ENCODE measurements at regions not wholly inside any gene's neighbourhood (a gene's known extent, or its start where the extent isn't known, plus 50 kb on each side); places are given as distances from the start of the nearest gene placed in this dataset.

DNA sequence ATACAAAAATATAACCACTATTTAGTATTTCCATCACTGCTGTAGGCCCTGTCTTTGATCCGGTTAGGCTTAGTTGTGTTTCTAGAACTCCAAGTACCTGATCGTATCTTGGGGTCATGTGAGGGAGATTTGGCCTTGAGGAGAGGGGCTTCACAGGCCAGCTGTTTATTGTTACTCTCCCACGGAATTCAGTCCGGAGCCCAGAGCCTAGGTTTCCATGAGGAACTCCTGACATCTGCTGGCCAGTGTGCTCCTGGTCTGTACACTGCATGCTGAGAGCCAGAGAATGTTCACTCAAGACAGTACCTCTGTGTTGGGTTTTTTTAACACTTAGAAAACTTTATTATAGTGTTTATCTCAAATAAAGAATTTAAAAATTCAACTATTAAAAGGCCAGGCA lies 341.0 kb upstream of the TMEM132C start:
- Histone ChIP-seq H3K9ac (replicated peaks; ENCODE audit: extremely low read depth, insufficient read depth, low read length) (no peak overlapping the region), H2AFZ (ENCODE audit: low read depth, low read length) (no peak overlapping the region), H3K27me3 (ENCODE audit: control insufficient read depth in 2 of 2, insufficient read depth in 2 of 2, low read length in 2 of 2) (no peaks in the 10 kb centered on the region), H4K20me1 (replicated peaks; ENCODE audit: control insufficient read depth, extremely low read depth, insufficient read depth, low read length) (no peaks in the 10 kb centered on the region), H3K4me1 (ENCODE audit: control insufficient read depth, extremely low read depth, insufficient read depth, low read length) (no peaks in the 10 kb centered on the region), H3K27ac (ENCODE audit: insufficient read depth, low read depth, low read length) (no peak overlapping the region), H3K9me1 (replicated peaks; ENCODE audit: control insufficient read depth, extremely low read depth, insufficient read depth, low read length) (no peaks in the 10 kb centered on the region), H3K36me3 (ENCODE audit: control insufficient read depth in 2 of 2, extremely low read depth in 1 of 2, insufficient read depth in 2 of 2, low read length in 2 of 2) (no peaks in the 10 kb centered on the region), H3K79me2 (ENCODE audit: control insufficient read depth, insufficient read depth, low read length) (no peaks in the 10 kb centered on the region), H3K4me3 (replicated peaks in 1 of 3; ENCODE audit: insufficient read depth in 1 of 3, low read depth in 1 of 3, low read length in 3 of 3) (no peak overlapping the region), H3K4me2 (ENCODE audit: insufficient read depth, low read length) (no peak overlapping the region), H3K9me3 (replicated peaks; ENCODE audit: control insufficient read depth, insufficient read depth, low read length) (peaks cover 9% of the 10 kb centered on the region)
- DNase-seq (ENCODE audit: low read depth, low spot score) (no peak), FAIRE-seq (no peak)
- CTCF ChIA-PET, result no interaction called here
- TF ChIP-seq POLR2AphosphoS5 (IDR thresholded peaks at IDR 0.05; ENCODE audit: insufficient read depth, low read depth, low read length) (no peak), FOS (IDR thresholded peaks at IDR 0.05; ENCODE audit: borderline replicate concordance, insufficient read depth, low read length) (no peak)
- TF ChIP-seq, protein P1, sequence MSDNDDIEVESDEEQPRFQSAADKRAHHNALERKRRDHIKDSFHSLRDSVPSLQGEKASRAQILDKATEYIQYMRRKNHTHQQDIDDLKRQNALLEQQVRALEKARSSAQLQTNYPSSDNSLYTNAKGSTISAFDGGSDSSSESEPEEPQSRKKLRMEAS (IDR thresholded peaks at IDR 0.05; ENCODE audit: insufficient read depth, insufficient read length), result no peak
- POLR2A ChIA-PET, result no interaction called here
- dilution Hi-C loops (cut with MboI; ENCODE audit: extremely low pct_ligation_motif_present, low sequenced_read_pairs), result no loop called here
- intact Hi-C loops (cut with micrococcal nuclease), result no loop called here
- BruUV-seq (replicated peaks), result no TSS peak

DNA sequence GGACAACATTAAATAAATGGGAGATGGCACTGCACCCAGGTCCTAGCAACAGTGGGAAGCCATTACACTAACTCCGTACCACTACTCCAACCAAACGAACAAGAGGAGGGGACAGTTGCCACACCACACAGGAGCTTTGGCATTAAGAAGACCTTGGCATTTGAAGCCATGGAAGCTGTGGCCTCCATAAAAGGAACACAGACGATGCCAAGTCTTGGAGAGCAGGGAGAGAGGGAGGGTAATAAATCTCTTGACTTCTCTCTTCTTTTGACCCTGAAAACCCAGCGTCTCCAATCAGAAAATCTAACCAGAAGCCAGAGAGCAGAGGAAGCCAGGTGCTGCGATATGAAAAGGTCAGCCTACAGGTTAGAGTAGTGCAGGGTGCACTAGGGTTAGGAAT lies 338.8 kb upstream of the TMEM132C start:
- no peak for FAIRE-seq
- H4K20me1 ChIP-seq (replicated peaks; ENCODE audit: control insufficient read depth, extremely low read depth, insufficient read depth, low read length), result no peaks in the 10 kb centered on the region
- dilution Hi-C loops (cut with MboI; ENCODE audit: extremely low pct_ligation_motif_present, low sequenced_read_pairs), result no loop called here
- ChIA-PET POLR2A (no interaction called here), CTCF (no interaction called here)
- intact Hi-C loops (cut with micrococcal nuclease), result no loop called here
- H3K4me3 ChIP-seq (replicated peaks in 1 of 3; ENCODE audit: insufficient read depth in 1 of 3, low read depth in 1 of 3, low read length in 3 of 3), result no peak overlapping the region
- no TSS peak for BruUV-seq (replicated peaks)
- no peak overlapping the region for H3K9ac ChIP-seq (replicated peaks; ENCODE audit: extremely low read depth, insufficient read depth, low read length)
- H3K36me3 ChIP-seq (ENCODE audit: control insufficient read depth in 2 of 2, extremely low read depth in 1 of 2, insufficient read depth in 2 of 2, low read length in 2 of 2), result no peaks in the 10 kb centered on the region
- no peak for TF ChIP-seq POLR2A (IDR thresholded peaks at IDR 0.05; ENCODE audit: low read depth, low read length)
- TF ChIP-seq, protein P2, sequence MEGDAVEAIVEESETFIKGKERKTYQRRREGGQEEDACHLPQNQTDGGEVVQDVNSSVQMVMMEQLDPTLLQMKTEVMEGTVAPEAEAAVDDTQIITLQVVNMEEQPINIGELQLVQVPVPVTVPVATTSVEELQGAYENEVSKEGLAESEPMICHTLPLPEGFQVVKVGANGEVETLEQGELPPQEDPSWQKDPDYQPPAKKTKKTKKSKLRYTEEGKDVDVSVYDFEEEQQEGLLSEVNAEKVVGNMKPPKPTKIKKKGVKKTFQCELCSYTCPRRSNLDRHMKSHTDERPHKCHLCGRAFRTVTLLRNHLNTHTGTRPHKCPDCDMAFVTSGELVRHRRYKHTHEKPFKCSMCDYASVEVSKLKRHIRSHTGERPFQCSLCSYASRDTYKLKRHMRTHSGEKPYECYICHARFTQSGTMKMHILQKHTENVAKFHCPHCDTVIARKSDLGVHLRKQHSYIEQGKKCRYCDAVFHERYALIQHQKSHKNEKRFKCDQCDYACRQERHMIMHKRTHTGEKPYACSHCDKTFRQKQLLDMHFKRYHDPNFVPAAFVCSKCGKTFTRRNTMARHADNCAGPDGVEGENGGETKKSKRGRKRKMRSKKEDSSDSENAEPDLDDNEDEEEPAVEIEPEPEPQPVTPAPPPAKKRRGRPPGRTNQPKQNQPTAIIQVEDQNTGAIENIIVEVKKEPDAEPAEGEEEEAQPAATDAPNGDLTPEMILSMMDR (IDR thresholded peaks at IDR 0.05; ENCODE audit: extremely low read depth in 1 of 2, insufficient read depth in 1 of 2, low read depth in 1 of 2, low read length in 2 of 2), result no peak
- no peak for TF ChIP-seq POLR2AphosphoS5 (IDR thresholded peaks at IDR 0.05; ENCODE audit: insufficient read depth, low read depth, low read length)
- TF ChIP-seq MYC (IDR thresholded peaks at IDR 0.05; ENCODE audit: low read depth, low read length), result no peak
- no peak for TF ChIP-seq EZH2 (IDR thresholded peaks at IDR 0.05; ENCODE audit: borderline replicate concordance, low read depth, low read length, severe bottlenecking)
- no peak for TF ChIP-seq JUN (IDR thresholded peaks at IDR 0.05; ENCODE audit: borderline replicate concordance, insufficient read depth, insufficient read length, low read depth)
- TF ChIP-seq FOS (IDR thresholded peaks at IDR 0.05; ENCODE audit: borderline replicate concordance, insufficient read depth, low read length), result no peak
- no peak for TF ChIP-seq GATA2 (IDR thresholded peaks at IDR 0.05; ENCODE audit: insufficient read depth, insufficient read length, low read depth, low read length)
- TF ChIP-seq, protein P1 (IDR thresholded peaks at IDR 0.05; ENCODE audit: insufficient read depth, insufficient read length), result no peak
- no peaks in the 10 kb centered on the region for H3K27me3 ChIP-seq (ENCODE audit: control insufficient read depth in 2 of 2, insufficient read depth in 2 of 2, low read length in 2 of 2)
- no peaks in the 10 kb centered on the region for H3K9me1 ChIP-seq (replicated peaks; ENCODE audit: control insufficient read depth, extremely low read depth, insufficient read depth, low read length)
- H3K4me1 ChIP-seq (ENCODE audit: control insufficient read depth, extremely low read depth, insufficient read depth, low read length), result no peaks in the 10 kb centered on the region
- no peaks in the 10 kb centered on the region for H3K79me2 ChIP-seq (ENCODE audit: control insufficient read depth, insufficient read depth, low read length)
- no peak overlapping the region for H2AFZ ChIP-seq (ENCODE audit: low read depth, low read length)
- peaks cover 6% of the 10 kb centered on the region for H3K9me3 ChIP-seq (replicated peaks; ENCODE audit: control insufficient read depth, insufficient read depth, low read length)
- H3K4me2 ChIP-seq (ENCODE audit: insufficient read depth, low read length), result no peak overlapping the region
- DNase-seq (ENCODE audit: low read depth, low spot score), result no peak
- no peak overlapping the region for H3K27ac ChIP-seq (ENCODE audit: insufficient read depth, low read depth, low read length)

All from endothelial cell of umbilical vein (primary cell).